ENCODE measurements at regions not wholly inside any gene's neighbourhood (a gene's known extent, or its start where the extent isn't known, plus 50 kb on each side); places are given as distances from the start of the nearest gene placed in this dataset.

GRCh38 chr18:56309104-56309503 is 329.3 kb downstream of the TXNL1 start:
- H3K9me3 ChIP-seq: no peaks in the 10 kb centered on the region
- no peak for DNase-seq
- no peak overlapping the region for H3K4me3 ChIP-seq
- intact Hi-C loops (cut with DNase I, micrococcal nuclease): no loop called here
- no peaks in the 10 kb centered on the region for H3K36me3 ChIP-seq (ENCODE audit: low read depth)
- ATAC-seq: no peak
- TF ChIP-seq CTCF (IDR thresholded peaks at IDR 0.05): no peak
- H3K4me1 ChIP-seq (ENCODE audit: low read depth): no peaks in the 10 kb centered on the region

GRCh38 chr18:56307354-56308170 is 330.8 kb downstream of the TXNL1 start:
- intact Hi-C loops (cut with DNase I, micrococcal nuclease): no loop called here
- Histone ChIP-seq H3K36me3 (ENCODE audit: low read depth) (no peaks in the 10 kb centered on the region), H3K4me3 (no peak overlapping the region), H3K9me3 (no peaks in the 10 kb centered on the region), H3K4me1 (ENCODE audit: low read depth) (no peaks in the 10 kb centered on the region)
- DNase-seq (no peak), ATAC-seq (no peak)
- no peak for TF ChIP-seq CTCF (IDR thresholded peaks at IDR 0.05)

GRCh38 chr18:56306797-56307196 is 331.6 kb downstream of the TXNL1 start:
- no peaks in the 10 kb centered on the region for H3K36me3 ChIP-seq (ENCODE audit: low read depth)
- no peak for TF ChIP-seq CTCF (IDR thresholded peaks at IDR 0.05)
- H3K4me3 ChIP-seq: no peak overlapping the region
- ATAC-seq: no peak
- intact Hi-C loops (cut with DNase I, micrococcal nuclease): no loop called here
- no peaks in the 10 kb centered on the region for H3K4me1 ChIP-seq (ENCODE audit: low read depth)
- no peaks in the 10 kb centered on the region for H3K9me3 ChIP-seq
- DNase-seq: no peak

GRCh38 chr18:56305583-56305982 is 332.8 kb downstream of the TXNL1 start:
- intact Hi-C loops (cut with DNase I, micrococcal nuclease): no loop called here
- H3K9me3 ChIP-seq: no peaks in the 10 kb centered on the region
- no peaks in the 10 kb centered on the region for H3K4me1 ChIP-seq (ENCODE audit: low read depth)
- H3K4me3 ChIP-seq: no peak overlapping the region
- no peak for TF ChIP-seq CTCF (IDR thresholded peaks at IDR 0.05)
- DNase-seq: no peak
- ATAC-seq: no peak
- no peaks in the 10 kb centered on the region for H3K36me3 ChIP-seq (ENCODE audit: low read depth)

- no peak overlapping the region for H3K4me3 ChIP-seq
- intact Hi-C loops (cut with DNase I, micrococcal nuclease): no loop called here
- no peaks in the 10 kb centered on the region for H3K4me1 ChIP-seq (ENCODE audit: low read depth)
- TF ChIP-seq CTCF (IDR thresholded peaks at IDR 0.05): no peak
- no peak for ATAC-seq
- no peaks in the 10 kb centered on the region for H3K9me3 ChIP-seq
- no peak for DNase-seq
- no peaks in the 10 kb centered on the region for H3K36me3 ChIP-seq (ENCODE audit: low read depth)
Measured at GRCh38 chr18:56302156-56302555, 336.2 kb downstream of the TXNL1 start.

Data from mucosa of descending colon (tissue), 3 donors.